GM12892 (cell line): ENCODE measurements at regions not wholly inside any gene's neighbourhood (a gene's known extent, or its start where the extent isn't known, plus 50 kb on each side); places are given as distances from the start of the nearest gene placed in this dataset.

Source experiments
- POLR2A ChIP-seq: IDR thresholded peaks from 2 replicates; pipeline ENCODE4 v1.6.1; 2011; ENCODE audit warnings: low read depth, low read length, control low read depth
- POLR2AphosphoS5 ChIP-seq: IDR thresholded peaks from 2 replicates; pipeline ENCODE4 v1.6.1; 2011; ENCODE audit warnings: low read depth, low read length, control low read depth

- TF ChIP-seq POLR2AphosphoS5 = no peak
- no peak for TF ChIP-seq POLR2A
Measured at GRCh38 chr12:58648176-58648575, 272.1 kb downstream of the LRIG3 start.
